ENCODE measurements at regions not wholly inside any gene's neighbourhood (a gene's known extent, or its start where the extent isn't known, plus 50 kb on each side); places are given as distances from the start of the nearest gene placed in this dataset.

DNA sequence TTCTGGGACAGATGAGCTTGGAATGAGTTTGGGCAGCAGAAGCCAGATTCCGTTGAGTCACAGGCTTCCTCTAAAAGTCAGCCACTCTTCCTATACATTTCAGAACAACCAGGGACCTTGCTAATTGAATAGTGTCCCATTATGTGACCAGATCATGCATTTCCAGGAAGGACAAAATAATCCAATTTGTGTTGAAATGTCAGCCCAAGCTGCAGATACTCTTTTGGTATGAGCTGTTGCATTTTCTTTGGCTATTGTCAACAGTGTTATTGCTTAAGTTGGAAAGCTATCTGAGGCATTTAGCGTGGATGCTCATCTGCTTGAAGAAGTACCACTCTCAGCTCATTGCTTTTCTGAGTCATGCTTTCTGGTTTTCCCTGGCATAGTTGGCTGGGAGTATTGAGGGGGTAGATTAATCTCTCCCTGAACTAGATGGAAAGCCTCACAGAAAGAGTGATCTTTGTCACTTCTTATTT lies 223.7 kb upstream of the HABP2 start:
- DNase-seq: no peak

- no peak for DNase-seq
Measured at GRCh38 chr10:113331961-113332360, 220.9 kb upstream of the HABP2 start.

DNA sequence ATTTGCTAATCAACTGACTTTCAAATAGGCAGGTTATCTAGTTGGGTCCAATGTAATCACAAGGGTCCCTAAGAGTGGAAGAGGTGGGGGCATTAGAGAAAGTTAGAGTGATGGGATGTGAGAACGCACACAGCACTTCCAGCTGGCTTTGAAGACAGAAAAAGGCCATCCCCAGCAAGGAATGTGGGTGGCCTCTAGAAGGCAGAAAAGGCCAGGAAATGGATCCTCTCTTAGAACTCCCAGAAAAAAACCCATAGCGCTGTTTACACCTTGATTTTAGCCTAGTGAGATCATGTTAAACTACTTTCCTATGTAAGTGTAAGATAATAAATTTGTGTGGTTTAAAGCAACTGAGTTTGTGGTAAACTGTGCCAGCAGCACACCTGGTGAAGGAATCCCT lies 219.5 kb upstream of the HABP2 start:
- no peak for DNase-seq

GRCh38 chr10:113335592-113335991 lies 217.3 kb upstream of the HABP2 start:
- no peak for DNase-seq

GRCh38 chr10:113336549-113337130 lies 216.2 kb upstream of the HABP2 start:
- no peak for DNase-seq

- no peak for DNase-seq
Measured at GRCh38 chr10:113337142-113337541, 215.7 kb upstream of the HABP2 start.

DNA sequence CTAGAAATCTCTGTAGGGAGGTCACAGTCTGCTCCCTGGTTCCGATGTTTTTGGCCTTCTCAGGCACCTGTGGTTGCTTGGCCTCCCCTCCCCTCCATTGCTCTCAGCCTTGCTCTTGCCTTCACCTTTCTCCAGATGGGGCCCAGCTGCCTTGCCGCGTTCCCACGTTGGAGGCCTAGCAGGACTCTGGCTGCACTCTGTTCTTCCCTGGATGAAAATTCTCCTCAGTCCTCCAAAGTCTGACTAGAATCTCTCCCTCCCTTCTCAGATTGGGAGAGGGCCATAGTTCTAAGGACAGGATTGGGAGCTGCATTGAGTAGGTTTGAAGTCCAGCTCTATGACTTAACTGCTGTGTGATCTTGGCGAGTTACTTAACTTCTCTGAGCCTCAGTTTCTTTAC lies 213.7 kb upstream of the HABP2 start:
- DNase-seq: no peak

GRCh38 chr10:113340282-113340681 lies 212.6 kb upstream of the HABP2 start:
- no peak for DNase-seq

- no peak for DNase-seq
Measured at GRCh38 chr10:113341138-113341537, 211.7 kb upstream of the HABP2 start.

- DNase-seq: no peak
Measured at GRCh38 chr10:113345826-113346624, 206.8 kb upstream of the HABP2 start.

DNA sequence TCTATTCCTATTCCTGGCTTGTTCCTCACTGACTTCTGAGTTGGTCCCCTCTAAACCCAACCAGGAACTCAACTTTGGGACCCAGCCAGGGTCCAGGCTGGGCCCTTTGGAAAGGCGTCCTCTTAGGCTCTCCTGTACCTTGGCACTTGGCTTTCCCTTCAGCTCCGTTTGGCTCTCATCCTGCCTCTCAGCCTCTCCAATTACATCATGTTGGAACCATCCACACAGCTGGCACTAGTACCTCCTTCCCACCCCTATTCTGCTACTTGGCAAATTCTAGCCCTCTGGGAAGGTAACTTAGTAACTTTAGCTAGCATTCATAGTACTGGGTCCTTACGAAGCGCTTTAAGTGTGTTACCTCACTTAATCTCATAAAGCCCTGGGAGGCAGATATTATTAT lies 205.3 kb upstream of the HABP2 start:
- no peak for DNase-seq

GRCh38 chr10:113348694-113349093 lies 204.2 kb upstream of the HABP2 start:
- DNase-seq: no peak

- DNase-seq: no peak
Measured at GRCh38 chr10:113350311-113351040, 202.4 kb upstream of the HABP2 start.

DNA sequence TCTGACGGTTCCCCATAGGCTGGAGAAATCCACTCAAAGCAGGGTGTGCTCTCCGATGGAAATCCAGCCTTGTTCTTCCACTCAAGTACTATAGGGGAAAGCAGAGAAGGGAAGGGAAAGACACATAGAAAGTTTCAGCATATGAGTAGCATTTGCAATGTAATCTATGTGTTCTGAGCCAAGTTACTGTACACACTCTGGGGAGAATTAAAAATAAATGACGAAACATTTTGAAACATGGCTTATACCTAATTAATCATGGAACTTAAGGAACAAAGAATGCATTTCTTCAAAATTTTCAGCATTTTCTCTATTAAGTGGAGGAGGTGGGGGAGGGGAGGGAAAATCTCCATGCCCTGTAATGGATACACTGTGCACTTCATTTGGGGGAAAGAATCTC lies 198.1 kb upstream of the HABP2 start:
- DNase-seq: no peak

DNA sequence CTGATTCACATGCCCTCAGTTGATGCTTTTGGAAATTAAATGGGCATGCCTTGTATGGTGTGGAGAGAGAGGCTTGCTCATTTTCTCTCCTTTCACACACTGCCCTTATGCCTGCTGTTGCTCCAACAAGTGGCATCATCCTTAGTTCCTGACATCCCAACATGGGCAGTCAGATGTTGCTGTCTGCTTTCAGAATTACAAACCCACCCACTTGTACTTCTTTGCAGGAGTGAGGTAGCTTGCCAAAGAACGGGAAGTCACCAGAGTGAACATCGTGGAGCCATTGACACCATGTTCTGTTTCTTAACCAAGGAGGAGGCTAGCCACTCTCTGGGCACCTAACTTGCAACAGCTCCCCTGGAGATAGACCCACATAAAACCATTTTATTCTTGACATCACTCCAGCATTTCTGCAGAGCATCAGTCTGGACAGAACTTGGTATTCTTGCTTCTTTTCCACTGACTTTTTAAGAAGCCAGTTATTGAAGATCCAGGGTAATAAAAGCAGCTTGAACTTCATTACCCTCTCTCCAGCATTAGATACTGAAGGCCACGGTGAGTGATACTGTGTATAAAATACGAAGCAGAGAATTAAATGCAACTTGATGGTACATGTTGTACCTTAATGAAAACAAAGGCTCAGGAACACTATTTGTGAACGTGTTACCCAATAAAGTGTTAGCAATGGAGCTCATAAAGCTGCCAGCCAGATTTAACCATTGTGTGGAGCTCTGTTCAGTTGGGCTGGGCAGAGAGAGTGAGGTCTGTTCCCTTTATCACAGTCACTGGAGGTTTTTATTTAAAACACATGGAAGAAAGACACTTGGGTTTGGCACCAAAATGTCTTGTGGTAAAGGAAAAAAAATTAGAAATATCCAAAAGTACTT lies 195.8 kb upstream of the HABP2 start:
- no peak for DNase-seq

- no peak for DNase-seq
Measured at GRCh38 chr10:113357681-113358300, 195.1 kb upstream of the HABP2 start.

DNA sequence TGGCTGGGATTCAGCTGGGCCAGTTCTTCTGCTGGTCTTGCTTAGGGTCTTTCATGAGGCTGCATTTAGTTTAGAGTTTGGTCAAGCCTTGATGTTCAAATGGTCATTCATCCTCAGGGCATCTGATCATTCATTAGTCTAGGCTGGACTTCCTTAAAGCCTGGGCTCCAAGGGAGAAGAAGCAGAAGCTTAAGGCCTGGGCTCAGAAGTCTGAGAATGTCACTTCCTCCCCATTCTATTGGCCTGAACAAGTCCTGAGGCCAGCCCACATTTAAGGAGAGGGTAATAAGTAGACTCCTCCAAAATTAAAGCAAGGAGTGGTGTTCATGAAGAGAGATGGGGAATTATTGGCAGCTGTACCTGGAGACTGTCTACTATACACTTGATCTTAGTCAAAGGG lies 193.2 kb upstream of the HABP2 start:
- DNase-seq: no peak

GRCh38 chr10:113360870-113361269 lies 192.0 kb upstream of the HABP2 start:
- no peak for DNase-seq

DNA sequence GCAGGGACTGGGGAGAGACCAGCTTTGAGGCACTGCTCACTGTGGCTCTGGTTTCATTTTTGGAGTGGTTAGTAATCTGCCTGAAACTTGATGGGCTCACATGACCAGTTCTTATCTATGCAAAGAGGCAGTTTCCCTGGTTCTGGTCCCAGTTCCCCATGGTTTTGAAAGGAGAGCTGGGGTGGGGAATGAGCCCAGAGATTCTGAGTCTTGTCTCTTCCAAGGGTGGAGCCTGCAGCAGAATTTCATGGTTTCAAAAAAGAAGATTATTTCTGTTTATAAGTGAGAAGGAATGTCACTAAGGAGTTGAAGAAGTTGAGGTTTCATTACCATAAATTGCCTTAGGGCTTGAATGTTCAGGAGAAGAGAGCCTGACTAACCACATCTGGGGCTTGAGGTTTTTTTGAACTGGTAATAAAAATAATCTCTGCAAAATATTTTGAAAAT lies 190.2 kb upstream of the HABP2 start:
- DNase-seq: no peak

- DNase-seq: no peak
Measured at GRCh38 chr10:113364227-113364626, 188.6 kb upstream of the HABP2 start.

DNA sequence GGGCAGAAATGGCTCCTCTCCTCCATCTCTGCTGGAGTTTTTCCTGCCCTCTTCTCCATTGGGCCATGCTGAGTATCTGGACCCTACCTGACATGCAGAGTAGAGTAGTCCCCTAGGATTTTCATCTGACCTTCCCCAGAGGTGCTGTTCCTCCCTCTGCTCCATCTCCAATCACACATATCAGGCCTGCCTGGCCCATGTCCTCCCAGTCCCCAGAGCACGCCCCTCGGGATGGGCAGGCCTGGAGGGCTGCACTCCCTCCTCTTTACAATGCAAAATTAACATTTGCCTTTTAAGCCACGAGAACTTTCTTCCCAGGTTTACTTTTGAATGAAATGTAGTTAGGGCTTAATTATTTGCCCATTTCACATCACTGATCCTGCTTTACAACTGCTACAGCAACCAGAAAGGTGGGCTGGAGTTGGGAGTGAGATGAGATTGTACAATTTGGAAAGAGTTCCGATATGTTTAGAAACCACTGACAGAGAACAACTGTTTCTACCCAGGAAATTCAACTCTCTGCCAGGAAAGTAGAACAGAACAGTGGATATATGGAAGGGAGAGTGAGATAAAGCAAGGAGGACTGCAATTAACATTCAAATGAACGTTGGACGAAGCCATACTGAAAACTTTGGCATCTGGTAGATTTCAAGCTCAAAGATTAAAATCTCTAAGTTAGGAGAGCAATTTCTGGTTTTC lies 184.0 kb upstream of the HABP2 start:
- no peak for DNase-seq

GRCh38 chr10:113369365-113369694 lies 183.5 kb upstream of the HABP2 start:
- DNase-seq: no peak
